ENCODE measurements at regions not wholly inside any gene's neighbourhood (a gene's known extent, or its start where the extent isn't known, plus 50 kb on each side); places are given as distances from the start of the nearest gene placed in this dataset.

DNA sequence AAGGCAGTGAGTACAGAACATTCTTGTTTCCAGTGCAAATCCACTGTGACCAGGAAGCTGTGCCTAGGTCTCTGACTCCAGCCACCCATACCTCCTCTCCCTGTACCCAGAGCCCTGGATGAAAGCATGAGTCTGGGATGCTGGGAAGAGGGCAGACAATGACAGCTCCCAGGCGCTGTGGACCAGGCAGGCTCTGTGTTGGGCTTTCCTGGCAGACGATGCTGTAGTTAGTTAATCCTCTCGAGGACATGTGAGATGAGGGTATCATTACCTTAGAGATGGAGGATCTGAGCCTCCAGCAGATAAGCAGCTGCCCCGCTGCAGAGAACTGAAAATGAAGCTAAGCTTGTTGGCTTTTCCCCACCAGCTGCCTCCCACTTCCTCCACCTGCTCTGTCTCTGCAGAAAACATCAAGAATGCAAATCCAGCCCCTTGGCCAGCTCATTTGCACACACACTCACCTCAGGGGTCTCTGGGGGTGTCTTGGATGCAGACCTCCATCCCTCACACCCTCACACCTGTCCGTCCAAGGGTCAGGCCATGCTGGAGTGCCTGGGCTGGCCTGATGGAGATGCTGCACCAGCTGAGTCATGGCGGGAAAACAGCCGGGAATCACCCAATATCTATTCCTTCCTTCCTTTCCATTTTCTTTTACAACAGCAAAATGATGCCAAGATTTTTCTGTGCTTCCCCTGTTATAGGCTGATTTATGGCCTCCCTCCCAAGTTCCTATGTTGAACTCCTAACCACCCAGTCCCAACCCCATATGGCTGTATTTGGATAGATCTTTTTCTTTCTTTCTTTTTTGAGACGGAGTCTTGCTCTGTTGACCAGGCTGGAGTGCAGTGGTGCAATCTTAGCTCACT is 94.9 kb upstream of the SEPTIN5 start:
- DNase-seq = peak in 2 of 10 donors; percentile 49 to 50
- intact Hi-C loops (cut with DNase I) = no loop called here

DNA sequence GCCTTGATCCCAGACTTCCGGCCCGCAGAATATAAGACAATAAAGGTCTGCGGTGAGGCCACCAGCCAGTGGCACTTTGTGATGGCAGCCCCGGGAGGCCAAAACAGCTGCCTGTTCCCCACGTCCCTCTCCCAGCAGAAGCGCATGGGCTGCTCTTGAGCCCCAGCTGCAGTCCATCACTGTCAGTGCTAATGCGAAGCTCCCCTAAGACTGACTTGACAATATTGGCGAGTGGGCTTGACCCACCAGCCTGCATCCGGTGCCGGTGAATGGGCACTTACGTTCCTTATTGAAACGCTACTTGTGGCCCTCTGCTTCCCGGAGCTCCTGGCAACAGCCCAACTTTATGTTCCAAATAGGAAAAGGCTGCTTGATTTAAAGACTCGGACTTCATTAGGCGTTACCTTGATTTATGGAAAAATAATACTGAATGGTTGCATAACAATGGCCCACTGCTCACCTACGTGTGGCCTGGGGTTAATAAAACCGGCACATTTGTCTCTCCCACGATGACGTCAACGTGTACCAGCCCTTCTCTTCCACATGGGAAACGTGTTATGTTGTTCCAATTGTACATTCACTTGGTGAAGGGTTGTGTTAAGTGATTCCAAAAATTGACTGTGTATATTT is 93.4 kb upstream of the SEPTIN5 start:
- peak in 2 of 10 donors; percentile 44 to 73 for DNase-seq

DNA sequence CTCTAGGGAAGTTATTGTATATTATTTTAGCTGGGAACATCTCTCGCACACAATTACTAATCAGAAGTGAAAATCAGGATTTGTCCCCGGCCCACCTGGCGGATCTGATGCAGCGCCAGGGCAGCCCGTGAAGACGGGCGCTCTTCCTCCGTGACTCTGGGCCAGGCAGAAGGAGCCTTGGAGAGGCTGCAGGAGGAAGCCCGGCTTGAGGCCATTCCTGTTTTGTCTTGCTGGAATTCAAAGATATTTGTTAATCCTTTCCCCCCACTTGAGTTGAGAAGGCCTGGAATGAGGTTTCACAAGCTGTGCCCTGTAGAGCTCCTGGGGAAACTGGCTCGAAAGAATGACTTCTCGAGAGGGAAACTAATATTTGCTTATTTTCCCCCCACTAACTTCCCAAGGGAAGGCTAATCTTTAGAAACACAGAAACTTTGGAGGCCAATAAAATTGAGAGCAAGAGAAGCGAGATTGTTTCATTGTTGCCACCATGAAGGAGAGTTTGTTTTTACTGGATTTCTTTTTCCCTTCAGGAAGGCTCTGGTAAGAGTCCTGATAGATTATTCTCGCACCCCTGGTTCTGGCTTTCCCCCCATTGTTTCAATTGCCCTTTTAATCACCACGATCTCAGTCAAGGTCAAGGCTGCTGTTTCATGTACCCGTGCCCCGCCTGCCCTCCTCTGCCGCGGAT is 92.8 kb upstream of the SEPTIN5 start:
- DNase-seq = peak in 2 of 10 donors; percentile 62 to 67
- intact Hi-C loops (cut with DNase I) = no loop called here

More for the DNA sequence above, 93.4 kb upstream of the SEPTIN5 start:
- intact Hi-C loops (cut with DNase I) = no loop called here

DNA sequence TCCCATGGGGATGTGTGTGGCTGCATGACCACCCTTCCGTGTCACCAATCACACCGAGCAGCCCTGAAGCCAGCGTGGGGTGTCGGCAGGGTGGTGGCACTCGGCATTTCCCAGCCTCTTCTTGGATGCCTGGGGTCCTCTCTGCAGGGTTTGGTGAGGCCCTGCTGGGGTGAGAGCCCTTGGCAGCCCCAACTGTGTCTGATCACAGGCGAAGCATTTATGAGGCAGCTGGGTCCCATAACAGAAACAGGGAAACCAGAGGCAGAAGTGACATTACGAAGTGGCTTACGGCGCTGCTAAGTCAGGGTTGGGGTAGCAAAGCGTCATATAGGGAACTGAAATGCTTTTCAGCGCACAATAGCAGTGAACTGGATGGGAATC is 92.3 kb upstream of the SEPTIN5 start:
- peak in 2 of 10 donors; percentile 70 to 76 for DNase-seq
- intact Hi-C loops (cut with DNase I) = no loop called here

DNA sequence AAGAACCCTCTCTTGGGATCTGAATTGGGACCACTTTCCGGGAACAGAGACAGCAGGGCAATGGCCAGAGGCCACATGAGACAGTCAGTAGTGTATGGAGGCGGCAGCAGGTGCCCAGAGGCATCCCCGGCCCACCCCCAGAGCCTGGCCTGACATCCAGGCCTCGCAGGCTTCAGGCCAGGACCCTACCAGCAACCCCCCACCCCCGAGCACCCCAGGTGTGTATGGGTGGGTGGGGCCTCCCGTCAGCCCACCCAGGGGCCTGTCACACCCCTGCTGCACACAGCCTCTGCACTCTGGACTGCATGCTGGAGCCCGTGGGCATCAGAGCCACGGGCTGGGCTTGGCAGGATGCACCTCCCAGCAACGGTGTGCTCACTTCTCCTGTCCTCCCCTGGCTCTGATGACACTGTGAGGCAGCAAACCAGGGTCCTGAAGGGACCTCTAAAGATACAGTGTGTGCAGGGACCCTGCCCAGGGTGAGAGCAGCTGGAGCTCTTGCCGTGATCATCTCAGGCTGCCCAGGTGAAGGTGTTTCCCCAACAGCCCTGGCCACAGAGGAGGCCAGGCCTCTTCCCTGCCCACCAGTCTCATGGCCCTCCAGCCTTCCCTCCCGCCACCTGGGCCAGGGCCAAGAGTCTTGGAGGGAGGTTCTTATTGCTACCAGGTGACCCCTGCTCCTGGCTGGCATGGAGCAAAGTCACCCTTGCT is 88.8 kb upstream of the SEPTIN5 start:
- intact Hi-C loops (cut with DNase I) = no loop called here

DNA sequence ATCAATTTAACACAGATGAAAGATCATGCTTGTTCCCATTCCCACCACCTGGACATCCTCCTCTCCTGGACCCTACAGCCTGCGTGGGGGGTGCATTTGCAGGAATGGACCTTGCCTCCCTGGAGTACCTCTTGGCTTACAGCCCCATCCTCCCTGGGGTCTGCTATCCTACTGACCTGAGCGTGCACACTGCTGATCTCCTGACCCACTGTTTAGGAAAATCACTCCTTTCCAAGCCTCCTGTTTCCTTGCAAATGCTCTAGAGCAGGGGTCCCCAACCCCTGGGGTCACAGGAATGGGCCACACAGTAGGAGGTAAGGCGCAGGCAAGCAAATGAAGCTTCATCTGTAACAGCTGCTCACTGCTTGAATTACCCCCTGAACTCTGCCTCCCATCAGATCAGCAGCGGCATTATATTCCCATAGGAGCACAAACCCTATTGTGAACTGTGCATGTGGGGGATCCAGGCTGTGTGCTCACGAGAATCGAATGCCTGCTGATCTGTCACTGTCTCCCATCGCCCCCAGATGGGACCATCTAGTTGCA is 88.2 kb upstream of the SEPTIN5 start:
- DNase-seq = peak in 2 of 10 donors; percentile 20 to 50
- intact Hi-C loops (cut with DNase I) = no loop called here

More for the DNA sequence above, 88.8 kb upstream of the SEPTIN5 start:
- DNase-seq = peak in 2 of 10 donors; percentile 53 to 55

DNA sequence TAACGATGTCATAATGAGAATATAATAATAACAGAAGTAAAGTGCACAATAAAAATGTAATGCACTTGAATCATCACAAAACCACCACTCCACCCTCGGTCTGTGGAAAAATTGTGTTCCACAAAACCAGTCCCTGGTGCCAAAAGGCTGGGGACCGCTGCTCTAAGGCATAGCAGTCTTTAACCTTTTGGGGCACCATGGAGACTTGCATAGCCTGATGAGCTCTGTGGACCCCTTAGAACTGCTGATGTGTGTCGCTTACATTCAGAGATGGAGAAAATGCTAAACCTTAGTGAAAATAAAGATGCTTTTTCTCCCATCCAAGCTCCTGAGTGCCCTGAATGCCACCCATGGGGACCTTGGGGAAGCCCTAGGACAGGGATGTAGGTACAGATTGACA is 87.6 kb upstream of the SEPTIN5 start:
- intact Hi-C loops (cut with DNase I) = no loop called here
- peak in 1 of 10 donors; percentile 32 for DNase-seq

DNA sequence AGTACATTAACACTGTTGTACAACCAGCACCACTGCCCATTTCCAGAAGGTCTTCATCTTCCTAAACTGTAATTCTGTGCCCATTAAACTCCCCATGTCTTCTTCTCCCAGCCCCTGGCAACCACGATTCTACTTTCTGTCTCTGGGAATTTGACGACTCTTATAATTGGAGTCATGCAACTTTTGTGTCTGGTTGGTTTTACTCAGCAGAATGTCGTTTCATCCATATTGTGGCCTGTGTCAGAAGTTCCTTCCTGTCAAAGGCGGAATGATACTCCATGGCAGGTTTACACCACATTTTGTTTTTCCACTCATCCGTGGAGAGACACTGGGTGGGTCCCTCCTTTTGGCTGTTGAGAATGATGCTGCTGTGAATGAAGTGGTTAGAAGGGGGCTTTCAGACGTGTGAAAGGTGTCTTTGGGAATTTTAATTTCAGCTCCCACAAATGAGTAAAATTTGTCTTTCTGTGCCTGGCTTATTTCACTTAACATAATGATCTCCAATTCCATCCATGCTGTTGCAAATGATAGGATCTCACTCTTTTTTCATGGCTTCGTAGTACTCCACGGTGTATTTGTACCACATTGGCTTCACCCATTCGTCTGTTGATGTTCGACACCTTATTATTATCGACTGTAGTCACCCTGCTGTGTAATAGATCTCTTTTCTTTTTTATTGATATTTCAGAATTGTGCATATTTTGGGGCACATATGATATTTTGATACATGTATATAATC is 86.1 kb upstream of the SEPTIN5 start:
- intact Hi-C loops (cut with DNase I) = no loop called here
- DNase-seq = no peak

DNA sequence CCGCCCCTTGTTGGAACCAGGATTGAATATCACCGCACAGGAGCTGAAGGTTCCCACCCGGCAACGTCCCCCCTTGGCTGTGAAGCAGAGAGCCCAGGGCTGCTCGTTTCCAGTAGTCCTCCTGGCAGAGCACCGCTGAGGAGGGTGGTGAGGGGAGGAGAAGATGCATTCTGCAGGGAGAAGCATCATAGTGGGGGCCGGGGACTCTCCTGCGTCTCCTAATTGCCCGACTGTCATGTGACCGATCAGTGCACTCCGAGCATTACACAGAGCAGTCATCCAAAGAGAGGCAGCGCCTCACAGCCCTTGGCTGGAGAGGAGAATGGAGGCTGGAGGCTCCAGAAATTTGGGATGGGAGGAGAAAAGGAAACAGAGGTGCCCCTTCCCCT is 85.0 kb upstream of the SEPTIN5 start:
- intact Hi-C loops (cut with DNase I) = no loop called here
- DNase-seq = peak in 2 of 10 donors; percentile 41 to 55

DNA sequence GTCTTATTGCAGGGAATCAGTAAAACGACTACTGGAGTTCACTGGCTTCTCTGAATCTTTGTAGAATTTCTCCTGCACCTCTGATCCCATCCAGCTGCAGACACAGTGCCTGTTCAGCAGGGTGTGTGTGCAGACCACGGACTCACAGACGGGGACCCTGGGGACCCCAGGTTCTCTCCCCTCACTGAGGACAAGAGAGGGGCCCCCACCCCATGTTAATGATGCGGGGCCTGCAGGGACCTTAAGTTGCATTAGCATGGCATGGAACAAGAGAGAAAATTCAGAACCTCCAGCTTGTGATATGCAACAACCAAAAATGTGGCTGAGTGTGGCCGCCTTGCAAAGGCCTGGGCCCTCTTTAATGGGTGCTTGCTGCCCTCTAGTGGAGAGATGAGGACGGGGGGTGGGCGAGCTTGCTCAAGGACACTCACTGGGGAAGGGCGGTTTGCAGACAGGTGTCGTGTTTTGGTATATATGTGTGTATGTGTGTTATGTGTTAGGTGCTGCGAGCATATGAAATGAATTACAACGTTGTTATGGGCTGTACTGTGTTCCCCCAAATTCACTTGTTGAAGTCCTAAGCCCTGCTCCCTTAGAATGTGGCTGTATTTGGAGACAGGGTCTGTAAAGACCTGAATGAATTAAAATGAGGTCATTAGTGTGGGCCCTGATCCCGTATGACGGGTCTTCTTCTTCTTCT is 84.4 kb upstream of the SEPTIN5 start:
- peak; percentile 58 to 97 (median 80) for DNase-seq
- intact Hi-C loops (cut with DNase I) = loop anchor here (2.0 to 10.0 kb wide), 2 partner anchors 155 to 485 kb away; partner anchors contain the start of genes CDC45, ESS2 and UFD1

DNA sequence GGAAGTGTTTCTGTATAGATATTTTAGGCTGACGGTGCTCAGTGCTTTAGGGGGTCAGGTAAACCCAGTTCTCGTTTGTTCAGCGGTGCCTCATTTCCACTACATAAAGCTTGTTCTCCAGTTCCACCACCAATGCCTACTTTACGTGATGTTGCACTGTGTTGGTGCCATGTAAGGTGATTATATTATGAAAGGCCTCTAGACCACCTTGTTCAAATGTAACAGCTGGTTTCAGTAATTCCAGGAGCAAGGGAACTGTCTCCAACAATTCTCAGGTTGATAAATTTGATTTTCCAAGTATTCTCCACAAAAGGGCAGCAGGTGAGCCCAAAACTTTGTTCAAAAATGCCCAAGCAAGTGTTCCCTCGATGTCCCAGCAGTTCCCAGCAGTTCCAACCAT is 83.7 kb upstream of the SEPTIN5 start:
- intact Hi-C loops (cut with DNase I) = loop anchor here (2.0 to 10.0 kb wide), 2 partner anchors 156 to 486 kb away; partner anchors contain the start of genes CDC45, ESS2 and UFD1
- DNase-seq = no peak

DNA sequence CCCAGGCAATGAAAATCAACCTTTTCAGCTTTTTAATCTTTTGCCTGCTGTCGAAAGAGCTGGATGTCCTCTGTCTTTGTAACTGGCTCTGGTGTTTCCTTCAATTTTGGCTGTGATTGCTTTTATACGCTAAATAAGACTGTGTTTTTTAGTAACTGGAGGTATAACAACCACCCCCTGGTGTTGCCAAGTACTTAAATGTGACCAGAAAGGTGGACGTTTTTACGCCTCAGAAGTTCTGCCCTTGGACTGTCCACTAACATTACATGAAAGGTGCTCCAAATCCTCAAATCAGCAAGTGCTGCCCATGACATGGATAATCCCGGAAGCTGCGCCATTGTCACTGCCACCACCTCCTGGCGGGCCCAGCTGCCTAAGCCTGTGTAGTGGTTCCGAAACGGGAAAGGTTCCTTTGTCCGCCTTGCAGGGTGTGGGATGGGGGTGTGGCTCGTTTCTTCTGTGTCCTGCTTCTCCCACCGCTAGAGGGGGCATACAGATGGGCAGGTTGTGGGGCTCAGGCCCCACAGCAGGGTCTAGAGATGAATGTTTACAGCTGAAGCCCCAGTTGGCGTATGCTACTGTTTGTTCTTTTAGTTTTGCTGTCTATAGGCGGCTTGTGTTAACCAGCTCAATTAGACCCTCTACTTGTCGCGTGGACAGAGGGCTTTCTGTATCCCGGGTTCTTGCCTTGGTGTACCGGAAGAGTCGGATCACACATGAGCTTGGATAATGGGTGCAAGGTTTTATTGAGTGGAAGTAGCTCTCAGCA is 82.2 kb upstream of the SEPTIN5 start:
- peak in 2 of 10 donors; percentile 56 to 84 for DNase-seq
- intact Hi-C loops (cut with DNase I) = loop anchor here (2.0 to 10.0 kb wide), 3 partner anchors 87 to 487 kb away; partner anchors contain the start of genes CDC45, ESS2 and UFD1

DNA sequence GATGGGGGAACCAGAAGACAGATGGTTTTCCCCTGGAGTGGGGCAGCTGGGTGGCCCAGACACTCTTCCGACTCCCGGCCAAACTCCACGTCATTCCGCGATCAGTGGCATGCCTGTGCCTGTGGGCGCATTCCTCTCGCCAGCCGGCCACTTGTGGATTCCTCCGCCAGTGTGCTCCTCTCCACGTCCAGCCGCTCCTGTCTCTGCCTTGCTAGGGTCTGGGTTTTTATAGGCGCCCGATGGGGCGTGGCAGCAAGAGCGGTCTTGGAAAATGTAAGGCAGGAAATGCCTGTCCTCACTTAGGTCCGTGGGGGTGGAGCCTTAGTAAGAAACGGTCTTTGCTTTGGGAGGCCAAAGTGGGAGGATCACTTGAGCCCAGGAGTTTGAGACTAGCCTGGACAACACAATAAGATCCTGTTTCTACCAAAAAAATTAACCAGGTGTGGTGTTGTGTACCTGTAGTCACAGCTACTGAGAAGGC is 81.6 kb upstream of the SEPTIN5 start:
- peak in 1 of 10 donors; percentile 70 for DNase-seq
- intact Hi-C loops (cut with DNase I) = loop anchor here (2.0 to 10.0 kb wide), 2 partner anchors 86 to 158 kb away; partner anchors contain the start of genes CDC45 and UFD1

DNA sequence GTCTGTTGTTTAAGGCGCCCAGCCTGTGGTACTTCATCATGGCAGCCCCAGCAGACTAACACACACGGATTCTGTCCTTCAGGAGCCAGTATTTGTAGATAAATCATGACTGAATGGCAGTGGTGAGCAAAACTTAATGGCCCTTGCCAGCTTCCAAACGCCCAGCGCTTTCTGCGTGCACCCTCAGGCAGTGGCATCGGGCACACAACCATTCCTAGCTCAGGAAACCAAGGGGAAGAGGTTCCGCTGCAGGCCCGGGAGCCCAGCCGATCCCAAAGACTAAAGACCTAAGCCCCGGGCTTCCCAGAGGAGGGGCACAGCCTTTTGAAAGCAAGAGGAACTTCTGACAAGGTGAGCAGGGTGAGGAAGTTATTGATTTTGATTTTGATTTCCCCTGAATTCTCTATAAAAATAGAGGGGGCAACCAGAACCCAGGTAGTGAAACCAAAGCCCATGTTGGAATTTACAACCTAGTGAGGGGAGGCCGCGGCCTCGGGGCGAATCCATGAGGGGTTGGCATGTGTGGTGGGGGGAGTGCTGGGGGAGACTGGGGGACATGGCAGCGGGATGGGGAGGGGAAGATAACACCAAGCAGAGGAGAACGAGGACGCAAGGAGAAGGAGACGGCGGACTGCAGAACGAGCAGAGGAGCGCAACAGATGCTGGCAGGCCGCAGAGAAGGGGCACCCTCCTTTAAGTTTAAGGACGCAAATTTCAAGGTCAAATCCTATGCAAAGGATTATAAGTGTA is 79.9 kb upstream of the SEPTIN5 start:
- intact Hi-C loops (cut with DNase I) = loop anchor here (10.0 kb wide), 1 partner anchor 160 kb away; the partner anchor contains the start of genes CDC45 and UFD1
- DNase-seq = peak in 1 of 10 donors; percentile 45

DNA sequence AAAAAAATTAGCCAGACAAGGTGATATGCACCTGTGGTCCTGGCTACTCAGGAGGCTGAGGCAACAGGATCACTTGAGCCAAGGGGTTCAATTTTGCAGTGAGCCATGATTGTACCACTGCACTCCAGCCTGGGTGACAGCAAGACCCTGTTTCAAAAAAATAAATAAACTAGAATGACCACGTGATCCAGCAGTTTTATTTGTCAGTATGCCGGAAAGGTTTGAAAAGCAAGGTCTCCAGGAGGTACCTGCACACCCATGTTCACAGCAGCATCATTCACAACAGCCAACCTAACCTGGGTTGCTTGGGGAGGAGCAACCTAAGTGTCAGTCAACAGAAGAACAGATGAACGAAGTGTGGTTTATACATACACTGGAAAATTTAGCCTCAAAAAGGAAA is 78.7 kb upstream of the SEPTIN5 start:
- intact Hi-C loops (cut with DNase I) = loop anchor here (10.0 kb wide), 1 partner anchor 161 kb away; the partner anchor contains the start of genes CDC45 and UFD1
- DNase-seq = no peak

DNA sequence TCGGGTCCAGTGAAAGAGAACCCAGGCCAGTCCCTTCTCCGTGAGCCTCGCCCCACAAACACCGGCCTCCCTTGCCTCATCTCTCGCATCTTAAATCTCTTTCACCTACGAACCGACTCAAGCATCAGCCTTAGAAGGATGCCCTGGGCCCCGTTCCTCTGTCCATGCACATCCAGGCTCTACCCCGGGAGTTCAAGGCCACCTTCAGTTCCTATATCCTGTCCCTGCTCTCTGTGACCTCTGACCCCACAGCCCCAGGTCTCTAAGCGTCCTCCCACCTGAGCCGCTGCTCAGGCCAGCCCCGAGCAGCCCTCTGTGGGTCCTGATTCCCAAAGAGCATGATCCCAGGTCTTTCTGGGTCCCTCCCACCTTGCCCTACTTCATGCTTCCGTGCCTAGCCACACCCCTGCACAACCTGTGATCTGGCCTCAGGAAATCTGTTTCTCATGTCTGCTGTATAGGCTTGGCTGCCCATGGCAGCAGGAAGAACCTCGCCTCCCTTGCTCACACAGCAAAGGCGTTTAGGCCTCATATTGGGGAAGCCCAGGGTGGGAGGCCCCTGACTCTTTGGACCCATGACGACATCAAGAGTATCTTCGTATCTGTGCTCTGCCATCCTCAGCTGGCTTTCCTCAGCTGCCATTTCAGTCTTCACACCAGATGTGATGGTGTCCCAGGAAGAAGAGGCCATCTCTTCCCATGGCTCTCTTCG is 77.5 kb upstream of the SEPTIN5 start:
- DNase-seq = peak in 1 of 10 donors; percentile 45
- intact Hi-C loops (cut with DNase I) = loop anchor here (10.0 kb wide), 1 partner anchor 162 kb away; the partner anchor contains the start of genes CDC45 and UFD1
